Right hindlimb (tissue), 1 donor: ENCODE measurements at regions not wholly inside any gene's neighbourhood (a gene's known extent, or its start where the extent isn't known, plus 50 kb on each side); places are given as distances from the start of the nearest gene placed in this dataset.

Source experiments
- DNase-seq: peaks from one replicate; pipeline ENCODE4 v3.0.0-alpha.2; 2018

DNA sequence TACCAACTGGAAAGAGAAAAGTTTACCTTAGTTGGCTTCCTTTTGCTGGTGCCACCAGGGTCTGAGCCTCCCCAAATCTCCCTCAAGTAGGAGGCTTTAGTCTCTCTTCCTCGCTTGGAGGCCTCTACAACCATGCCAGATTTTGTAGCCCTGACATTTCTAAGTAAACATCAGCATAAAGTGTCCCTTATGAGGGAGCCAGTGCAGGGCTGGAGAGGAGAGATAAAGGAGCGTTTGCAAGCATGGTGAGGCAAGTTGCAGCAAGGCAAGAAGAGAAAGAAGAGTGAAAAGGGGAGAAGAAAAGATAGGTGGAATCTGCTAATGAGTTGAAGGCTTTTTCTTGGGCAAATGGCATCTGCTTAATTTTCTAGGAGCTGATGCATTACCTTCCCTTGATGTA lies 82.7 kb upstream of the FNDC3B start:
- DNase-seq = no peak

DNA sequence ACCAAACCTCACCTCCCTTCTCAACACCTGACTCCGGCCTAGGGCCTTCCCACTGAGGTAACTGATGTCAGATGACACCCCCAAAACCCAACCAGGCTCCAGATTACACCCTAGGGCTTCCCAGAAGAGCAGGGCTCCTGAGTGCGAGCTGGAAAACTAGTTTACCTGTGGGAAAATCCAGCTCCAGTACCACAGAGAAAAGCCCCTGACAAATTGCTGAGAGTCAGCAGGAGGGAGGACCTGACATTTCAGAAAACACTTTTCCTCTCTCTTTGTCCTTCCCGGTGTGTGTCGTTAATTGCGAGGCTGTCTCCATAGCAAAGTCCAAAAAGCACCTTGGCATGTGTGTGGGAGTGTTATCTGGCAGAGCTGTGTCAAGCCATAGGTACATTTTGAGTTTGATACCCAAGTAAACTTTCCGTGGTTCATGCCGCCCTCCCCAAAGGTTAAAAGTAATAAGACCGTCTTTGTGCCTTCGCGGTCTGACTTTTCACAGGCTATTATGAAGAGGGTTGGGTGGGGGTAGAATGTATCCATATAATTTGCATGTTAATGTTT lies 79.8 kb upstream of the FNDC3B start:
- no peak for DNase-seq

DNA sequence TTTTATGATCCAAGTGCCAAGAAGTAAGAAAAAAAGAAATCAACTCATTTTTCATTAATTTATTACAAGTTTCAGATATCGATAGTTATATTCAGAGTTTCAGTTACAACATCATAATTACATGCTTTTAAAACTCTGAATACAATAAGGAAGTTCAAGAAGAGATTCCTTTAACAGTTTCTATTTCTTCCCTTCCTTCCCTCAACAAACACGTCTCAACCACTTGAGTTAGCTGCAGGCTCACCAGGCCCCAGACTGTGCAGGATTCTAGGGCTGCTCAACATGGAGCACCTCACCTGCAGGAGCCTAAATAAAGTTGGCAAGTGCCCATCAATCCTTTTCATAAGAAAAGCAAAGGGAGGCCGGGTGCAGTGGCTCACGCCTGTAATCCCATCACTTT lies 79.2 kb upstream of the FNDC3B start:
- DNase-seq = no peak

DNA sequence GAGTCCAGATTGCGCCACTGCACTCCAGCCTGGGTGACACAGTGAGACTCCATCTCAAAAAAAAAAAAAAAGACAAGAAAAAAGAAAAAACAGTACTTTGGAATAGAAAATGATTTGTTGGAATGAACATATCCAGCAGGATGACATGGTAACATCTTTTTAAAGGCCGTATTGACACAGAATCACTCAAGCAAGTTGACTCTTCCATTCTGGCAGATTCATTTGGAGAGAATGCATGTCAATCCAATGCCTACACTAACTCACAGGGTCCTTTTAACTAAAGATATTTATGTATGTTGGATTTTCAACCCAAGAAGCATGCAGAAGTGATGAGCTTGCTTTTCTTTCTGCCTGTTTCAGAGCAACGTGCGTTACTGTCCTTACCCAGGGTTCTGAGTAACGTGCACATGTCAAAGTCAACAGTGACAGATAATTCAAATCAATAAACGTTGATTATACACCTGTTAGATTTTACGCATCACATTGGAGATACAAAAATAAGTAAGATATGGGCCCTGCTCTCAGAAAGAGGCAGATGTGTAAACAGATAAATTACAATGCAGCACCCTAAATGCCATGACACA lies 77.1 kb upstream of the FNDC3B start:
- DNase-seq = no peak

DNA sequence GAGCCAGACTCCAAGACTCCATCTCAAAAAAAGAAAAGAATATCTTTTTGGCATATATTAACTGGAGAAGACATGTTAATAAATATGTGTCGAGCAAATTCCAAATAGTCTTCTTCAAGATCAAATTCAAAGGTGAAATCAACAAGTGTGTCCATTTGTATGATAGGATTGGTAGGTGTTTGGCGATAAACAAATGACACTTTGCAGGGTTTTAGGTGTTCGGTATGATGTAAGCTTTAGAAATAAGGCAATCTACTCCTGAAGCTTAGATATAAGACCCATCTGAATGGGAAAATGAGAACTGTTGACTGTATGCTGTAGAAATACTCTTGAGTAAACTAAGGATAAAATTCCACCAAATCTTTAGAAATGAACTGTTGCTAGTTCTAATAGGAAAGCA lies 75.8 kb upstream of the FNDC3B start:
- DNase-seq = no peak

DNA sequence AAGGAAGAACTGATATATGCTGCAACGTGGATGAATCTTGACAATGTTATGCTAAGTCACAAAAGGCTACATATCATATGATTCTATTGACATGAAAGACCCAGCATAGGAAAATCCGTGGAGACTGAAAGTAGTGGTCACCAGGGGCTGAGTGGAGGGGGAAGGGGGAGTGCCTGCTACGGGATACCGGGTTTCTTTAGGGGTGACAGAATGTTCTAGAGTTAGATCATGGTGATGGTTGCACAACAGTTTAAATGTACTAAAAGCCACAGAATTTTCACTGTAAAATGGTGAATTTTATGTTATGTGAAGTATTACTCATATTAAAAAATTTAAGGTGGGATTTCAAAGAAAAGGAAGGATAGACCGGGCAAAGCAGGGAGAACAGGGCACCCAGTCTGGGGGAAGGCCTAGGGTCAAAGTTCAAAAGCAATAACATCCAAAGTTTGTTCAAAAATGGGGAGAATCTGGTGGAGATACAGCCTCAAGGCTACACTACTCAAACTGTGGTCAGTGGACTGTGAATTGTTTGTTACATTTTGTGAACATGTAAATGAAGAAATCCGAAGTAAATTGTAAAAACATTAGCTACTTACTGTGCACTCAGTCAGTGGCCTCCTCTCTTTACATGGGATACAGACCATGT lies 74.2 kb upstream of the FNDC3B start:
- no peak for DNase-seq

DNA sequence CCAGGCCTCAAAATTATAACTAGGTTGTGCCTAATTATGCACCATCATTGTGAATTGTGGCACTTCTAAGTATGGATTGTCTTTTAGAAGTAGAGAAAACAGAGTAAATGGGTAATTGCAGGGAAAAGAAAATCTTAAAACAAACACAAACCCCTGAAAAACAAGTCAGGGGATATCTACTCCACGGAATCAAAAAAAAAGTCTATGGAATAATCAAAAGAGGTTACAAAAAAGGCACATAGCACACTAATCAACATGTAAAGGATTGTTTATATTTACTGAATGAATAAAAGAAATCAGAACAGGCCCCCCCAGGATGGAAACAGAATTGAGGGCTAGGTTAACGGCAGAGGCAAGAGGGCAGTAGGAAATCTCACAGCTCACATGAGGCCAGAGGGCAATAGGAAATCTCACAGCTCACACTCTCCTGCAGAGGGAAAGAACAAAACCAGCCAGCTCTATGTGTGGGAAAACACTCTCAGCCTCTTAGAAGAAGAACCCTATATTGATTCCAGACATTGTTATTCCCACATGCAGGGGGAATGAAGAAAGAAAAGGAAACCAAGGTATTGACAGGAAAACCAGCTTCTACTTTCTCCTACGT lies 72.7 kb upstream of the FNDC3B start:
- DNase-seq = no peak

DNA sequence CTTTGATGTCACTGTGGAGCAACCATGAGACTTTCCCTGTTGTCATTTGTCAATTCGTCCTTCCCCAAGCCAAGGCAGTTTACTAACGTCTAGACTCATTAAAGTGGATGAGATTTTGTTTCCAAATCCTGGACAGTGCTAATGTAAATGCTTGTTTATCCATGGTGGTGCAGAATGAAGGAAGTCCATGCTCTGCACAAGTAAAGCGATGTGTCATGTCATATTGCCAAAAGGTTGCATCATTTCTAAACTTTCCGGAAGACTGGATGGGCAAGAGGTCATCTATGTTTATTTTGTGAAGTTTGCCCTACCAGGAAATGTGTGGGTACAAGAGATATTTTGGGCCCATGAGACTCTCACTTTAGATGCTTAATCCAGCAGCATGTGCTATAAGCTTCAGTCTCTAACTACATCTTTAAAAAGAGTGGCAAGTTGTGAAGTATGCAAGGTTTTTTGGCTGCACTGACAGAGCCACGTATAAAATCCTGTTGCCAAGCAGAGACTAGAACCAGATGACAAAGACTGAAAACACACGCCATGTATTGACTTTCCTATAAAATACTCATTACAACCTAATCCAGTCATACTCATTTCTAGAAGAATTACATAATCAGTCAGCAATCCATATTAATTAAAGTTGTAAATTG lies 72.1 kb upstream of the FNDC3B start:
- peak; percentile 71 for DNase-seq

DNA sequence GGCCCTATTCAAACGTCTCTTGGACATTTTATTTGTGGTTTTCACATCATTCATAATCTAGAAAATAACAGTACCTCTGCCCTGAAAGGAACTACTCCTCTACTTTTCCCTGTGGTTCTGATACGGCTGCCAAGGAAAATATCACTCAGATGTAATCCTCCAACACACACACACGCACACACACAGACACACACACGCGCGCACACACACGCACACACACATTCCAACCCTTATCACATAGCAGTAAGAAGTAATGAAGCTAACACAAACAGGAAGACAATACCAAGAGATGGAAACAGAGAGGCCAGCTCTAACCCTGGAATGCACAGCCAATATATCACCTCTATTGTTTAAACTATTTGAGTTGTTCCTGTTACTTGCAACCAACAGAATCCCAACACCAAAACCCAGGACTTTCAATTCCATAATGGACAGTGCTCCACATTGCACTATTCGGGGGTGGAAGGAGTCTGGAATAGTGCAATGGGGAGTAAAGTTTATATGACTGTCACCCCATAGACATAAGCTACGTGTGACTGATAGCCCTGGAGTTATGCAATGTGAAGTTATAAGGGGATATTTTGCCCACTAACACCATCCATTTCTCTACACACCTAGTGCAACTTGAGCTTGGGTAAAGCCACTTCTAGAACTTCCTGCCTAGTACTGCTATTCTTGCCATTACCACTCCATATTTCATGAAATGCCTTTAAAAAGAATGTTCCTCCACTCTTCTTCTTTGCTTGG lies 71.3 kb upstream of the FNDC3B start:
- no peak for DNase-seq

DNA sequence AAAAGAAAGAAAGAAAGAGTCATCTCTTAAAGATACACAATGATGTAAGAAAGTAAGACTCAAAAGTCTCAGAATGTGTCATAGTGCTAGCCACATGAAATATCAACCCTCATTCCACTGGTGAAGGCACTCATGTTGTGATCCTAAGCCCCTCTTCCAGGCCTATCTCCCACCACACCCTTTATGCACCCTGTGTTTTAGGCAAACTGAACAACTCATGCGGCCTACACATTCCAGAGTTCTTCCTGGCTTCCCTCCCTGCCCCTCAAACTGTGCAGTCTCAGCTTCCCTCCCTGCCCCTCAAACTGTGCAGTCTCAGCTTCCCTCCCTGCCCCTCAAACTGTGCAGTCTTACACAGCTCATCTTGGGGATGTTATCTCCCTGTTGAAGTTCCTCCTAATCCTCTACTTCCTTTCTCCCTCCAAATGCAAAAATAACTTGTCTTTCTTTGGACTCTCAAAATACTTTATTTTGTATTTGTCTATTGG lies 69.0 kb upstream of the FNDC3B start:
- no peak for DNase-seq

DNA sequence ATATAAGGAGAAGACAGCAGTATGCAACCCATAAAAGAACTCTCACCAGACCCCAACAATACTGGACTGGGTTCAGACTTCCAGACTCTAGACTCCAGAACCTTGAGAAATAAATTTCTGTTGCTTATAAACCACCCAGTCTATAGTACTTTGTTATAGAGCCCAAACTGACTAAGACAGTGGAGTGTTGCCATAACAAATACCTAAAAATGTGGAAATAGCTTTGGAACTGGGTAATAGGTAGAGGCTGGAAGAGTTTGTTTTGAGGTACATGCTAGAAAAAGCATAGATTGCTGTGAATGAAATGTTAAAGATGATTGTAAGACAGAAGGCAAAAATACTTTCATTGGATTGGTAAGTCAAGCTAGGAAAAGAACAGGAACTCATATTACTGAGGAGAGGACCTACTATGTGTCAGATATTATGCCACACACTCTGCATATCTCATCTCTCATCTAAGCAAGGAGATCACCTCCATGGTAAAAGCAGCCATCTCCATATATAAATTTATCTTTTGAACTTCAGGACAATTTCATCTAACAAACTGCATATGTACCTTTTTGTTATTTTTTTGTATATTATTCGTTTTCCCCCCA lies 67.4 kb upstream of the FNDC3B start:
- no peak for DNase-seq

DNA sequence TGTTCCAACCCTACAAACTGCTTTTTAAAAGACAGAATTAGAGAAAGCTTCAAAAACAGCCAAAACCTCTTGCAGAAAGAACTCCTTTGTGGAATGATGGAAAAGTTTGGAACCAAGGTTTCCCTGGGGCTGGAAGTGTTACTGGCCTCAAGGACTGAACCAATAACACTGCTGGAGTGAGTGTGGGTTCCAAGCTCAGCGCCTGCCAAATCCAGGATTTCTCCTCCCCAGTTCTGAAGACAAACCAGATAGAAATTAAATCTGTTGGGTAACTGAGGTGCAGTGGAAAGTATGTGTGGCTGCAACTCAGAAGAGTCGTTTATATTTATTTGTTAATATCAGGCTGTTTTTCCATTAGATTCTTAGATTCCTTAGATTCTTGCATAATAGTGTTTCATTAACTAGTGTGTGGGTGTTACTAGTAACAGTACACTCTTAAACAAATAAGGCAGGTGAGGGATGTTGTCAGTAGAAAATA lies 66.5 kb upstream of the FNDC3B start:
- peak; percentile 88 for DNase-seq

DNA sequence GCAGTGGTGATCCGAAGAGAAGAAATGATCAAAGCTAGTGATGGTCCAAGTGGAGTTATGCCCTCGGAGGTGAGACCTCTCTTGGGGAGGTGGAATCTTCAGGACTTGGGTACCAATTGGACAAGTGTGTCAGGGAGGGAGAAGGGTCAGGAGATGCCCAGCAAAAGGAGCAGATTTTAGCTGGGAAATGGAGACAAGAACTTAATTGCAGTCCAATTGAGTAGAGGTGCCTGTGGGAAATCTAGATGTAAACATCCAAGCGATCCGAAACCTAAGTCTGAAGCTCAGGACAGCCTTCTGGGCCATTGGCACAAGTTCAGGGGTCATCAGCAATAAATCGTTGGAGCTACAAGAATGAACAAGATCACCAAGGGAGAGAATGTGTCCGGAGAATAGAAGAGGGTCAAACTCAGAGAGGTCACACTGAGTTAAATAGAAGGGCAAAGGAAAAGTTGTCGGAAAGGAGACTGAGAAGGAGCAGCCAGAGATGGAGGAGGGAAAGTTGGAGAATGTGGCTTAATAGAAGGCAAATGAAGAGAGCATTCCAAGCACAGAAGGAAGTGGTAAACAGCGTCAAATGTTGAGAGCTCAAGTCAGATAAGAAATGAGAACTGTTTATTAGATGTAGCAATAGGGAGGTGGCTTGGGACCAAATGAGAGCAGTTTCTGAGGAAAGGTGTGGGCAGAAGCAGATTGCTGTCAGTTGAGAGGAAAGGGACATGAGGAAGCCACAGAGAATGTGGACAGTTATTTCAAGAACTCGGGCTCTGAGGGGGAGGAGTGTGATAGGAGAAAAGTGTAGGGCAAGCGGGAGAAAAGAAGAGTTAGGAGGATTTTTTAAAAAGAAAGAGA lies 64.2 kb upstream of the FNDC3B start:
- DNase-seq = no peak

DNA sequence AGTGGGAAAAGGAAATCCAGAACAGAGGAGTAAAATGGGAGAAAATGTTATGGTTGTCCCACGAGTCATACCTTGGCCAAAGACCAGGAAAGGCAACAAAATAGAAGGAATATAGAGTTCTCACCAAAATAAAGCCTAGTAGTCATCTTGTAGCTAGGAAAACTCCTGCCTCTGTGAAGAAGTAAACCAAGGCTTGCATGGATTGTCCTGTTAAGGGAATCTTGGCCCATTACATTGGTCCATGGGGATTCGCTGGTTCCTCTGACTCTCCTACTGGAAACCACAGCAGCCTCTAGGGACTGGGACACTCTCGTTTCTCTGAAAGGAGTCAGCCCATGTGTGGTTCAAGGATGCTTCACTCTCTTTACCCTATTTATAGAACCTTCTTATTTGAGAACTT lies 62.9 kb upstream of the FNDC3B start:
- DNase-seq = no peak

DNA sequence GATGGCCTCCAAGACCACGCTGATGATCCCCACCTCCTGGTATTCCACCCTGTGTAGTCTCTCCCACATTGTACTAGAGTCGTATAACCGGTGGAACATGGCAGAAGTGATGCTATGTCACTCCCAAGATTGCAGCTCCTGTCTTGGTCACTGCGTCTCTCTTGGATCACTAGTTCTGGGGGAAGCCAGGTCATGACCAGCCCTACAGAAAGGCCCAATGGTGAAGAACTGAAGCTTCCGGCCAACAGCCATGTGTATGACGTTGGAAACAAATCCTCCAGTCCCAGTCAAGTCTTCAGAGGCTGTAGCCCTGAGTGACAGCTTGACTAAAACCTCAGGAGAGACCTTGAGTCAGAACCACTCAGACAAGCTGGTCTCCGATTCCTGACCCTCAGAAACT lies 61.9 kb upstream of the FNDC3B start:
- DNase-seq = no peak

DNA sequence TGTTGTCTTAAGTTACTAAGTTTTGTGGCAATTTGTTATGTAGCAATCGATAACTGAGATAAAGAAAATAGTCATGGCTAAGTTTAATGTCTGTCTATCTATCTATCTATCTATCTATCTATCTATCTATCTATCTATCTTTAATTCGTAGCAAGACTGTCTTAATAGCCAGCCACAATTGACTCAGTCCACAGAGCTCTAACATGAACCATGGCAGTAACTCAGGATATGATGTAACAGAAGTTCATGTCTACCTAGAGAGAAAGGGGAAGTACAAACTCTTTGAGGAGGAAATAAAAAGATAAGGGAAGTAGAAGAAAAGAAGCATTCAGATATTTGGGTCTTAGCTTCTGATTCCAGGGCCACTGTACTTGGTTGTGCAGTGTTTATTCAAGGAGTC lies 61.5 kb upstream of the FNDC3B start:
- DNase-seq = no peak

DNA sequence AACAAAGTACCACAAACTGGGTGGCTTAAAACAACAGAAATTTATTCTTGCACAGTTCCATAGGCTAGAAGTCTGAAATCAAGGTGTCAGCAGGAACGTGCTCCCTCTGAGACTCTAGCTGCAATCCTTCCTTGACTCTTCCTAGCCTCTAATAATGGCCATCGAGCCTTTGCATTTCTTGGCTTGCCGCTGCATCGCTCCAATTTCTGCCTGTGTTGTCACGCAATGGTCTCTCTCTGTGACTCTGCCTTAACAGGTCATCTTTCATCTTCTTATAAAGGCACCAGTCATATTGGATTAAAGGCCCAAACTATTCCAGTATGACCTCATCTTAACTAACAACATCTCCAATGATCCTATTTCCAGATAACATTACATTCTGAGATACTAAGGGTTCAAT lies 61.0 kb upstream of the FNDC3B start:
- no peak for DNase-seq

DNA sequence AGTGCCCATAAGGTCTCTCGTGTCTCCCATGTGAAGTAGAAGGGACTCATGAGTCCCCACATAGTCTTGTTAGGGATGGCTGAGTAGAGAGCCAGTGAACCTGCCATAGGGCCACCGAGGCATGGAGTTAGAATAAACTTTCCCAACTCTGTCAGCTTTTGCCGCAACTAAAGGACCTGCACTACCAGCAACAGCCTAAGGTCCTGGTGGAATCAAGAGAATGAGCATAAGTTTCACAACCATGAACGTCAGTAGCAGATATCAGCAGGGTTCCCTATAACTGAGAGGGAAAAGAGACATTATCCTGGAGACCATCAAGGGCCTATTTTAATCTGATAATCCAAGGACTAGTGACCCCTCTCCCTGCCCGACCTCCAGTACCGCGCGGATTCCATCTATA lies 60.3 kb upstream of the FNDC3B start:
- DNase-seq = no peak

DNA sequence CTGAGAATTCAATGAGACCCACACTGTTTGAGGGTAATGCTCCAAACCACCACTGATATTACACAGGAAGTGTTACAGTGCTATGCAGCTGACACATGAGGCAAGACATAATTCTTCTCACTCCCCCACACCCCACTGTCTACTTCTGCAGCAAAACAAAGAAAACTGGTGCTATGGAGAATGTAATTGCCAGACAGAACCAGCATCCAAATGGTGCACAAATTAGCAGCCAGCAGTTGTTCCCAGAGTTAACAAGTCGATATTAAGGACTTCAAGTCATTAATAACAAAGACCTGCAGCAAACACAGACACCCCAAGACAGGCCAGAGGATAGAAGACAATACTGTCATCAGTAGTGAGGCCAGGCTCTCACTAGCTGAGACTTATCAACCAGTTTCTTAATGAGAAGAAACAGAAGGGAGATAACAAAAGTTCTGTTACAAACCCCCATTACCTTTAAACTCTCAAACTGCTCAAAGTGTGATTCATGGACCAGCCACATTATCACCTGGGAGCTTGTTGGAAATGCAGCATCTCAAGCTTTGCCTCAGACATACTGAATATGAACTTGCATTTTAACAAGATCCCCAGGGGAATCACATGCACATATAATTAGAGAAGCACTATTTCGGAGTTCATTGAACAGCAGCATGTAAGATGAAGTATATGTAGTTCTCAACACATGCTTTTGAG lies 58.7 kb upstream of the FNDC3B start:
- no peak for DNase-seq

DNA sequence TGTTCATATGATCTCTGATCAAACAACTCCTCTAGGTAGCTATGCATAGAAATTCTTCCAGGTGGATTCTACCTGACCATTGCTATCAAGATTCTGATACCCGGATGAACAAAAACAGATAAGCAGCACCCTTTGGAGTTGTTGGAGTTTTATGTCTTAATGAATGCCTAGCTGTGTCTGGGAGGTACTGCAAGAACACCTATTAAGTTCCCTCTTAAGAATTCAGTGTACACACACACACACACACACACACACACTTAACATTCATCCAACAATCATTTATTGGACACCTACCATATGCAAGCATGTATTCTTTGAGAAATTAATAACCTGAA lies 58.1 kb upstream of the FNDC3B start:
- DNase-seq = no peak

DNA sequence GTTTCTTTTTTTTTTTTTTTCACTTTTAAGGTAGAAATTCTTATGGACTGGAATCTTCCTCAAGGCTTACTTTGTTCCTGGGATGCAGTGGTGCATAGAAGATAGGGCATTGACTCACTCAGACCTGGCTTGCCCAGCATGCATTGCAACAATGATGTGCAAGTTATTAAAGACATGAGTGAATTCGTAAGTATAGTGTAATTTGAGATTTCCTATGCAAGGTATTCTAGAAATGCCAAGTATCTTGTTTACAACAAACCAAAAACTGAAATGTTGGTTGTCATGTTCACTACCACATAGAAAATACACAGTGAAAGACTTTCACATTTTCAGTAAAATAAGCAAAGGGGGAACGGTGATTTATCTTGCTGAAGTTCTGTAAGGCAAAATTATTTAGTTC lies 56.5 kb upstream of the FNDC3B start:
- DNase-seq = no peak
